ENCODE measurements at regions not wholly inside any gene's neighbourhood (a gene's known extent, or its start where the extent isn't known, plus 50 kb on each side); places are given as distances from the start of the nearest gene placed in this dataset.

DNA sequence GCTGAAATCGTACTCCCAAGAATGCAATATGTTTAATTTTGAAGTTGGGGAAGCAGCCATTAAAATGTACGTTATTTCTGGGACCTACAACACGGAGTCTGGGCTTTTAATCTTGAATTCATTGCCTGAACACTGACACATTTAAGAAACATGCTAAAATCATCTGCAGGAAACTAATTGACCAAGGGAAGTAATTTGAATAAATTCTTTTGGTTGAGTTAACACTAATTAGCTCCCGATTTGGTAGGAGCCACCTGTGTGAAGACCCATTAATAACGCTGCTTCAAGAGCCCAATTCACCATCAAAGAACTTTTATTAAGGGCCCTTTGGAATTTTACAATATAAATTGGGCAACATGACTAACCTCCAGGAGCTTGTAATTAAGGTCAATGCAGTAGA, 309.2 kb downstream of the RAB28 start:
- Histone ChIP-seq H4K20me1 (ENCODE audit: control insufficient read depth, extremely low read depth, insufficient read depth, low read length) (no peaks in the 10 kb centered on the region), H3K9me3 (ENCODE audit: control insufficient read depth, low read depth, low read length) (no peaks in the 10 kb centered on the region), H3K27me3 (ENCODE audit: control insufficient read depth, extremely low read depth, insufficient read depth, low read length) (no peaks in the 10 kb centered on the region), H3K36me3 (ENCODE audit: control insufficient read depth in 2 of 2, extremely low read depth in 1 of 2, insufficient read depth in 2 of 2, low read length in 2 of 2) (no peaks in the 10 kb centered on the region), H3K27ac (ENCODE audit: control insufficient read depth, insufficient read depth, low read length) (no peak overlapping the region), H3K4me3 (ENCODE audit: control insufficient read depth in 2 of 3, extremely low read depth in 1 of 3, insufficient read depth in 2 of 3, low read depth in 1 of 3, low read length in 3 of 3) (no peak overlapping the region), H3K4me1 (ENCODE audit: control insufficient read depth, extremely low read depth, insufficient read depth, low read length) (no peaks in the 10 kb centered on the region), H3K4me2 (ENCODE audit: control insufficient read depth, extremely low read depth, insufficient read depth, low read depth, low read length) (no peak overlapping the region), H3K9me1 (ENCODE audit: control insufficient read depth, extremely low read depth, insufficient read depth, low read length) (no peaks in the 10 kb centered on the region), H2AFZ (ENCODE audit: control insufficient read depth, low read length) (no peak overlapping the region), H3K9ac (ENCODE audit: control insufficient read depth, extremely low read depth, insufficient read depth, low read length) (no peak overlapping the region), H3K79me2 (ENCODE audit: control insufficient read depth, insufficient read depth, low read length) (no peaks in the 10 kb centered on the region)
- FAIRE-seq (no peak), DNase-seq (ENCODE audit: low read depth, low spot score) (no peak)
- TF ChIP-seq, protein P1, sequence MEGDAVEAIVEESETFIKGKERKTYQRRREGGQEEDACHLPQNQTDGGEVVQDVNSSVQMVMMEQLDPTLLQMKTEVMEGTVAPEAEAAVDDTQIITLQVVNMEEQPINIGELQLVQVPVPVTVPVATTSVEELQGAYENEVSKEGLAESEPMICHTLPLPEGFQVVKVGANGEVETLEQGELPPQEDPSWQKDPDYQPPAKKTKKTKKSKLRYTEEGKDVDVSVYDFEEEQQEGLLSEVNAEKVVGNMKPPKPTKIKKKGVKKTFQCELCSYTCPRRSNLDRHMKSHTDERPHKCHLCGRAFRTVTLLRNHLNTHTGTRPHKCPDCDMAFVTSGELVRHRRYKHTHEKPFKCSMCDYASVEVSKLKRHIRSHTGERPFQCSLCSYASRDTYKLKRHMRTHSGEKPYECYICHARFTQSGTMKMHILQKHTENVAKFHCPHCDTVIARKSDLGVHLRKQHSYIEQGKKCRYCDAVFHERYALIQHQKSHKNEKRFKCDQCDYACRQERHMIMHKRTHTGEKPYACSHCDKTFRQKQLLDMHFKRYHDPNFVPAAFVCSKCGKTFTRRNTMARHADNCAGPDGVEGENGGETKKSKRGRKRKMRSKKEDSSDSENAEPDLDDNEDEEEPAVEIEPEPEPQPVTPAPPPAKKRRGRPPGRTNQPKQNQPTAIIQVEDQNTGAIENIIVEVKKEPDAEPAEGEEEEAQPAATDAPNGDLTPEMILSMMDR (optimal IDR thresholded peaks at IDR 0.05 in 1 of 3, IDR thresholded peaks at IDR 0.05 in 1 of 3, conservative IDR thresholded peaks at IDR 0.05 in 1 of 3; ENCODE audit: extremely low read depth in 1 of 3, insufficient read depth in 2 of 3, low read length in 3 of 3) = no peak
- TF ChIP-seq EZH2 (IDR thresholded peaks at IDR 0.05; ENCODE audit: low read length) = no peak
- dilution Hi-C loops (cut with MboI; ENCODE audit: extremely low pct_ligation_motif_present, low sequenced_read_pairs) = no loop called here

DNA sequence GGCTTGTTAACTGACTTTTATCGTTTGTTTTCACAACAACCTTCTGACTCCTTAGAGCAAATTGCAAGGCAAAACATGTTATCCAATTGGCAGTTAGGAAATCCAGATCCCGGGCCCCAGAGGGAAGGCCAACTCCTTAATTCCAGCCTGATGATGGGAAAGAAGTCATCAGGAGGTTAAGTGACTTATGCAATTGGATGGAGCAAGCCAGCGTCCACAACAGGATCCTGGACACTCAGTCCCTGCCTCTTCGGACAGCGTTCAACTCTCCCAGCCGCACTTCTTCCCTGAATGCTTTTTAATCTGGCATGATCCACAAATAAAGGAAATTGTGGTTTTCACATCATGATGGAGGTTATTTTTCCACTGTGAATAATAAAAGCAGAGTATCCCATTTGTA, 310.1 kb downstream of the RAB28 start:
- no peaks in the 10 kb centered on the region for H3K27me3 ChIP-seq (ENCODE audit: control insufficient read depth, extremely low read depth, insufficient read depth, low read length)
- no peaks in the 10 kb centered on the region for H3K79me2 ChIP-seq (ENCODE audit: control insufficient read depth, insufficient read depth, low read length)
- no peak overlapping the region for H3K27ac ChIP-seq (ENCODE audit: control insufficient read depth, insufficient read depth, low read length)
- TF ChIP-seq, protein P1 (optimal IDR thresholded peaks at IDR 0.05 in 1 of 3, IDR thresholded peaks at IDR 0.05 in 1 of 3, conservative IDR thresholded peaks at IDR 0.05 in 1 of 3; ENCODE audit: extremely low read depth in 1 of 3, insufficient read depth in 2 of 3, low read length in 3 of 3) = no peak
- TF ChIP-seq EZH2 (IDR thresholded peaks at IDR 0.05; ENCODE audit: low read length) = no peak
- DNase-seq (ENCODE audit: low read depth, low spot score) (no peak), FAIRE-seq (no peak)
- H3K4me2 ChIP-seq (ENCODE audit: control insufficient read depth, extremely low read depth, insufficient read depth, low read depth, low read length) = no peak overlapping the region
- H3K9ac ChIP-seq (ENCODE audit: control insufficient read depth, extremely low read depth, insufficient read depth, low read length) = no peak overlapping the region
- no peaks in the 10 kb centered on the region for H3K9me1 ChIP-seq (ENCODE audit: control insufficient read depth, extremely low read depth, insufficient read depth, low read length)
- no peak overlapping the region for H2AFZ ChIP-seq (ENCODE audit: control insufficient read depth, low read length)
- dilution Hi-C loops (cut with MboI; ENCODE audit: extremely low pct_ligation_motif_present, low sequenced_read_pairs) = no loop called here
- H4K20me1 ChIP-seq (ENCODE audit: control insufficient read depth, extremely low read depth, insufficient read depth, low read length) = no peaks in the 10 kb centered on the region
- H3K36me3 ChIP-seq (ENCODE audit: control insufficient read depth in 2 of 2, extremely low read depth in 1 of 2, insufficient read depth in 2 of 2, low read length in 2 of 2) = no peaks in the 10 kb centered on the region
- no peaks in the 10 kb centered on the region for H3K9me3 ChIP-seq (ENCODE audit: control insufficient read depth, low read depth, low read length)
- H3K4me3 ChIP-seq (ENCODE audit: control insufficient read depth in 2 of 3, extremely low read depth in 1 of 3, insufficient read depth in 2 of 3, low read depth in 1 of 3, low read length in 3 of 3) = no peak overlapping the region
- no peaks in the 10 kb centered on the region for H3K4me1 ChIP-seq (ENCODE audit: control insufficient read depth, extremely low read depth, insufficient read depth, low read length)

All from keratinocyte (primary cell).